ENCODE measurements at regions not wholly inside any gene's neighbourhood (a gene's known extent, or its start where the extent isn't known, plus 50 kb on each side); places are given as distances from the start of the nearest gene placed in this dataset.

GRCh38 chr9:26243029-26243697 is 564.9 kb upstream of the TUSC1 start:
- no peak for TF ChIP-seq YY1 (IDR thresholded peaks at IDR 0.05; ENCODE audit: low read depth)
- no peak for TF ChIP-seq CTCF (IDR thresholded peaks at IDR 0.05)
- TF ChIP-seq RCOR1 (IDR thresholded peaks at IDR 0.05; ENCODE audit: low read length) = no peak
- no peak for TF ChIP-seq EZH2phosphoT487 (IDR thresholded peaks at IDR 0.05; ENCODE audit: borderline replicate concordance, low read depth)
- TF ChIP-seq MEF2A (IDR thresholded peaks at IDR 0.05; ENCODE audit: borderline replicate concordance, low read depth) = no peak
- TF ChIP-seq EP300 (IDR thresholded peaks at IDR 0.05; ENCODE audit: borderline replicate concordance in 1 of 2, low read depth in 1 of 2, low read length in 1 of 2) = no peak
- no peak for TF ChIP-seq TEAD4 (IDR thresholded peaks at IDR 0.05; ENCODE audit: borderline replicate concordance, insufficient read depth)
- no peak for TF ChIP-seq JUND (IDR thresholded peaks at IDR 0.05)
- no peak for TF ChIP-seq REST (IDR thresholded peaks at IDR 0.05; ENCODE audit: low read depth, low read length)
- TF ChIP-seq POLR2AphosphoS5 (IDR thresholded peaks at IDR 0.05; ENCODE audit: low read depth, low read length) = no peak
- TF ChIP-seq MXI1 (IDR thresholded peaks at IDR 0.05; ENCODE audit: low read depth, low read length) = no peak
- no peak for TF ChIP-seq TAF1 (IDR thresholded peaks at IDR 0.05; ENCODE audit: borderline replicate concordance, low read depth, low read length)
- TF ChIP-seq TCF12 (IDR thresholded peaks at IDR 0.05) = no peak

Measured in SK-N-SH (cell line).